GM19324 (cell line): ENCODE measurements at regions not wholly inside any gene's neighbourhood (a gene's known extent, or its start where the extent isn't known, plus 50 kb on each side); places are given as distances from the start of the nearest gene placed in this dataset.
A peak's percentile ranks its signal among the peaks of the same experiment; 100 is the strongest.
"Not testable (repeated sequence)": the region's sequence is repeated elsewhere in the genome, so short reads cannot be mapped to it uniquely, and the experiment has no call there.

Experiments
- ATAC-seq: cut with Tn5 transposase; IDR thresholded peaks from one replicate; pipeline ENCODE4 v1.9.1; 2021; ENCODE audit warnings: mild to moderate bottlenecking, moderate library complexity; ENCODE audit not compliant: unreplicated experiment, low FRiP score

- ATAC-seq: no peak
Measured at GRCh38 chr11:47928426-47928825, 51.9 kb upstream of the PTPRJ start.

- no peak for ATAC-seq
Measured at GRCh38 chr11:47924184-47924691, 56.1 kb upstream of the PTPRJ start.

- ATAC-seq: no peak
Measured at GRCh38 chr11:47923667-47924066, 56.7 kb upstream of the PTPRJ start.

- not testable (repeated sequence) for ATAC-seq
Measured at GRCh38 chr11:47921080-47921555, 59.2 kb upstream of the PTPRJ start.

- ATAC-seq: no peak
Measured at GRCh38 chr11:47918882-47919495, 61.4 kb upstream of the PTPRJ start.

- ATAC-seq: peak; percentile 2
Measured at GRCh38 chr11:47918370-47918690, 62.0 kb upstream of the PTPRJ start.

- ATAC-seq: peak; percentile 48
Measured at GRCh38 chr11:47917599-47918369, 62.6 kb upstream of the PTPRJ start.

GRCh38 chr11:47916361-47916841 is 64.0 kb upstream of the PTPRJ start:
- ATAC-seq: no peak

- no peak for ATAC-seq
Measured at GRCh38 chr11:47915783-47916182, 64.6 kb upstream of the PTPRJ start.

- no peak for ATAC-seq
Measured at GRCh38 chr11:47915374-47915773, 65.0 kb upstream of the PTPRJ start.

- no peak for ATAC-seq
Measured at GRCh38 chr11:47914743-47915142, 65.6 kb upstream of the PTPRJ start.

- no peak for ATAC-seq
Measured at GRCh38 chr11:47913529-47914244, 65.5 kb upstream of the NUP160 start.

GRCh38 chr11:47912843-47913437 is 64.8 kb upstream of the NUP160 start:
- ATAC-seq: no peak

- ATAC-seq: no peak
Measured at GRCh38 chr11:47911149-47911548, 63.0 kb upstream of the NUP160 start.

- no peak for ATAC-seq
Measured at GRCh38 chr11:47908198-47908597, 60.0 kb upstream of the NUP160 start.

GRCh38 chr11:47907499-47907898 is 59.3 kb upstream of the NUP160 start:
- no peak for ATAC-seq

GRCh38 chr11:47906066-47906465 is 57.9 kb upstream of the NUP160 start:
- no peak for ATAC-seq

- ATAC-seq: no peak
Measured at GRCh38 chr11:47905358-47906059, 57.4 kb upstream of the NUP160 start.

GRCh38 chr11:47904808-47905207 is 56.7 kb upstream of the NUP160 start:
- ATAC-seq: no peak

- no peak for ATAC-seq
Measured at GRCh38 chr11:47904048-47904447, 55.9 kb upstream of the NUP160 start.
